Chondrocyte (in vitro differentiated cells): ENCODE measurements at regions not wholly inside any gene's neighbourhood (a gene's known extent, or its start where the extent isn't known, plus 50 kb on each side); places are given as distances from the start of the nearest gene placed in this dataset.

Experiments
- DNase-seq: peaks from one replicate; pipeline ENCODE4 v3.0.0; 2021; ENCODE audit warnings: mixed read lengths, low spot score
- H3K27ac Mint-ChIP-seq: one replicate; pipeline ENCODE4 v1.8.0; 2021; ENCODE audit warnings: mild to moderate bottlenecking, moderate library complexity, mixed read lengths; ENCODE audit not compliant: unreplicated experiment
- H3K27me3 Mint-ChIP-seq: 2 replicates; pipeline ENCODE4 v1.8.0; 2021; ENCODE audit warnings: low read depth, mixed read lengths
- H3K36me3 Mint-ChIP-seq: 2 replicates; pipeline ENCODE4 v1.8.0; 2021; ENCODE audit warnings: low read depth, mixed read lengths
- H3K4me1 Mint-ChIP-seq: 2 replicates; pipeline ENCODE4 v1.8.0; 2021; ENCODE audit warnings: low read depth, mild to moderate bottlenecking, mixed read lengths
- H3K4me3 Mint-ChIP-seq: one replicate; pipeline ENCODE4 v1.8.0; 2021; ENCODE audit warnings: mild to moderate bottlenecking, moderate library complexity, mixed read lengths; ENCODE audit not compliant: unreplicated experiment
- H3K9me3 Mint-ChIP-seq: 2 replicates; pipeline ENCODE4 v1.8.0; 2021; ENCODE audit warnings: low read depth, mixed read lengths
- CTCF ChIP-seq: fragments of 200-600 bp; sonication (generic); IDR thresholded peaks from 2 replicates; pipeline ENCODE4 v1.5.0; 2021; ENCODE audit warnings: antibody characterized with exemption, mild to moderate bottlenecking, moderate library complexity

- peaks cover 14% of the 10 kb centered on the region for H3K27me3 Mint-ChIP-seq
- no peak overlapping the region for H3K27ac Mint-ChIP-seq
- no peak for DNase-seq
- no peak for TF ChIP-seq CTCF
- no peak overlapping the region for H3K4me3 Mint-ChIP-seq
- no peaks in the 10 kb centered on the region for H3K4me1 Mint-ChIP-seq
- H3K36me3 Mint-ChIP-seq = peaks cover 6% of the 10 kb centered on the region
- H3K9me3 Mint-ChIP-seq = peaks cover 16% of the 10 kb centered on the region
Measured at GRCh38 chr2:138255670-138256069, 245.9 kb upstream of the SPOPL start.

GRCh38 chr2:138267161-138267901 lies 234.2 kb upstream of the SPOPL start:
- Mint-ChIP-seq H3K4me3 (no peak overlapping the region), H3K36me3 (peaks cover 4% of the 10 kb centered on the region), H3K9me3 (peaks cover 7% of the 10 kb centered on the region), H3K27me3 (no peaks in the 10 kb centered on the region), H3K27ac (peak overlapping the region; percentile 54), H3K4me1 (peaks cover 19% of the 10 kb centered on the region)
- DNase-seq = no peak
- TF ChIP-seq CTCF = no peak

- Mint-ChIP-seq H3K9me3 (peaks cover 2% of the 10 kb centered on the region), H3K27me3 (no peaks in the 10 kb centered on the region), H3K27ac (no peak overlapping the region), H3K4me1 (peaks cover 24% of the 10 kb centered on the region), H3K4me3 (no peak overlapping the region), H3K36me3 (no peaks in the 10 kb centered on the region)
- TF ChIP-seq CTCF = no peak
- no peak for DNase-seq
Measured at GRCh38 chr2:138267902-138268254, 233.7 kb upstream of the SPOPL start.

- DNase-seq = no peak
- Mint-ChIP-seq H3K27ac (no peak overlapping the region), H3K4me1 (peaks cover 28% of the 10 kb centered on the region), H3K36me3 (no peaks in the 10 kb centered on the region), H3K4me3 (no peak overlapping the region), H3K9me3 (peaks cover 3% of the 10 kb centered on the region), H3K27me3 (no peaks in the 10 kb centered on the region)
- no peak for TF ChIP-seq CTCF
Measured at GRCh38 chr2:138269765-138270164, 231.8 kb upstream of the SPOPL start.

- no peak overlapping the region for H3K27ac Mint-ChIP-seq
- H3K9me3 Mint-ChIP-seq = peaks cover 3% of the 10 kb centered on the region
- H3K4me1 Mint-ChIP-seq = peaks cover 45% of the 10 kb centered on the region
- no peaks in the 10 kb centered on the region for H3K36me3 Mint-ChIP-seq
- TF ChIP-seq CTCF = no peak
- no peak overlapping the region for H3K4me3 Mint-ChIP-seq
- no peaks in the 10 kb centered on the region for H3K27me3 Mint-ChIP-seq
- no peak for DNase-seq
Measured at GRCh38 chr2:138271467-138271866, 230.1 kb upstream of the SPOPL start.
